Activated naive CD4-positive, alpha-beta T cell treated with anti-CD3 and anti-CD28 coated beads, Interleukin-2, amount 10 ng/mL, durations not matched to agents 7 days and 5 days (primary cell): ENCODE measurements at regions not wholly inside any gene's neighbourhood (a gene's known extent, or its start where the extent isn't known, plus 50 kb on each side); places are given as distances from the start of the nearest gene placed in this dataset.

Experiments
- CTCF ChIA-PET: fragments of 350-600 bp; sonication (Branson Sonifier 250); formaldehyde crosslinking; loops from one replicate; lab custom pipeline; 2021; ENCODE audit warnings: antibody characterized with exemption; lab: Charles Lee
- DNase-seq: peaks from one replicate; pipeline ENCODE4 v3.0.0-alpha.2; 2020
- H3K27ac Mint-ChIP-seq: one replicate; pipeline ENCODE4 v1.8.0; 2021; ENCODE audit warnings: mild to moderate bottlenecking, moderate library complexity, mixed read lengths
- H3K27me3 Mint-ChIP-seq: one replicate; pipeline ENCODE4 v1.8.0; 2021; ENCODE audit warnings: mild to moderate bottlenecking, mixed read lengths
- H3K36me3 Mint-ChIP-seq: one replicate; pipeline ENCODE4 v1.8.0; 2021; ENCODE audit warnings: mixed read lengths
- H3K4me1 Mint-ChIP-seq: one replicate; pipeline ENCODE4 v1.8.0; 2021; ENCODE audit warnings: mixed read lengths
- H3K4me3 Mint-ChIP-seq: one replicate; pipeline ENCODE4 v1.8.0; 2021; ENCODE audit warnings: mild to moderate bottlenecking, moderate library complexity, mixed read lengths
- H3K9me3 Mint-ChIP-seq: one replicate; pipeline ENCODE4 v1.8.0; 2021; ENCODE audit warnings: mixed read lengths

DNA sequence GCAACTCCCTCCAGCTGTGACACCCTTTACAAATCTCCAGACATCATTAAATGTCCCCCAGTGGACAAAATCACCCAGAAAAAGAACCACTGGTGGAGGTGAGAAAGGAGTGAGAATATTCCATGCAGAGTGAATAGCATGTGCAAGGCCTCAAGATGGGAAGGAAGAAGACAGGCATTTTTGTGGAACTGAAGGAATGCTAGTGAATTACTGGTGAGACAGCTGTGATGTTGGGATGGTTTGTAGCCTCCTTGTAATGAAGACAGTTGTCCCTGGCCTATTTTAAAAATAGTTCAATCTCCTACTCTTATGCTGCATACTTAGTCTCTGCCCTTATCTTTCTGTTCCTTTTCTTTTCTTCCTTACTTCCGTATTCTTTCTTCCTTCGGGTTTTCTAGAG, 124.9 kb upstream of the RPS23 start:
- H3K9me3 Mint-ChIP-seq = peaks cover 7% of the 10 kb centered on the region
- no peak for DNase-seq
- CTCF ChIA-PET = no interaction called here
- H3K27me3 Mint-ChIP-seq = no peaks in the 10 kb centered on the region
- H3K36me3 Mint-ChIP-seq = no peaks in the 10 kb centered on the region
- H3K27ac Mint-ChIP-seq = no peak overlapping the region
- no peaks in the 10 kb centered on the region for H3K4me1 Mint-ChIP-seq
- H3K4me3 Mint-ChIP-seq = no peak overlapping the region

DNA sequence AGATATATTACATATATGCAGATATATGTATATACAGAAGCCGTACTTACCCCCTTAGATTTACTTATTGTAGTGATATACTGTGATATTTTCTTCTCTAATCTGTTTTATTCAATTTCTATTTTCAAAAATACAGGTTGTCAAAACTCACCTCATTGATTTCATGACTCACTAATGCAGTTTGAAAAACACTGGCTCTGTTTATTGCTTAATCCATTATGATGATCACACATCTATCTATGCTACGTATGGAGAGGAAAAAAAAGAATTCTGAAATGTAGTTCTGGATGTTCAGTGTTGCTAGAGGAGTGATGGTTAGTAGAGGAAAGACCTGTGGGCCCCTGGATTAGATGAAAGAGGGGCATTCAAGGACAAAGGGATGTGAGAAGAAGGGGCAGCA, 121.0 kb upstream of the RPS23 start:
- H3K4me3 Mint-ChIP-seq = no peak overlapping the region
- no peaks in the 10 kb centered on the region for H3K36me3 Mint-ChIP-seq
- peaks cover 3% of the 10 kb centered on the region for H3K9me3 Mint-ChIP-seq
- no peaks in the 10 kb centered on the region for H3K4me1 Mint-ChIP-seq
- H3K27ac Mint-ChIP-seq = no peak overlapping the region
- CTCF ChIA-PET = no interaction called here
- peaks cover under 1% of the 10 kb centered on the region for H3K27me3 Mint-ChIP-seq
- no peak for DNase-seq

DNA sequence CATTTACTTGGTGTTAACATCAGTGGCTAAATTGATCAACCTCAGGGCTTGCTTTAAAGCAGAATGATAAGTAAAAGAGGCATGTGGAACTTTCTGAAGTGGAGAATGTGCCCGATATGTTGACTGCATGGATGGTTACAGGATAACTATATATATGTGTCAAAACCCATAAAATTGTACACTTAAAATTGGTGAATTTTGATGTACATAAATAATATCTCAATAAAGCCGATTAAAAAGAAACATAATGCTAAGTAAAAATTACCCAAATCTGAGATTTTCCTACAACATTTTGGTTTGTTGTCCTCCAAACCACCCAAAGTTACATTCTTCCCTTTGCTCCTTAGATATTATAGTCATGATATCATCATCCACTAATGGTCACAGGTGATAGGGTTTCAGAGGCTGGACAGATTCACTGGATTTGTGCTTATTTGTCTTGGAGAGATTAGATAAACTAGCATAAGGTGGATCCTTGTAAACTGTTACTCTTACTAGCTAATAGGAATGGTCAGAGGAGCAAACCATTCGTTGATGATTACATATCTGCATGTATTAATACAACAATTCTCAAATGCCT, 119.7 kb upstream of the RPS23 start:
- H3K27me3 Mint-ChIP-seq = peaks cover 4% of the 10 kb centered on the region
- H3K9me3 Mint-ChIP-seq = peaks cover 3% of the 10 kb centered on the region
- CTCF ChIA-PET = no interaction called here
- H3K36me3 Mint-ChIP-seq = no peaks in the 10 kb centered on the region
- H3K27ac Mint-ChIP-seq = no peak overlapping the region
- no peak for DNase-seq
- H3K4me1 Mint-ChIP-seq = no peaks in the 10 kb centered on the region
- no peak overlapping the region for H3K4me3 Mint-ChIP-seq

DNA sequence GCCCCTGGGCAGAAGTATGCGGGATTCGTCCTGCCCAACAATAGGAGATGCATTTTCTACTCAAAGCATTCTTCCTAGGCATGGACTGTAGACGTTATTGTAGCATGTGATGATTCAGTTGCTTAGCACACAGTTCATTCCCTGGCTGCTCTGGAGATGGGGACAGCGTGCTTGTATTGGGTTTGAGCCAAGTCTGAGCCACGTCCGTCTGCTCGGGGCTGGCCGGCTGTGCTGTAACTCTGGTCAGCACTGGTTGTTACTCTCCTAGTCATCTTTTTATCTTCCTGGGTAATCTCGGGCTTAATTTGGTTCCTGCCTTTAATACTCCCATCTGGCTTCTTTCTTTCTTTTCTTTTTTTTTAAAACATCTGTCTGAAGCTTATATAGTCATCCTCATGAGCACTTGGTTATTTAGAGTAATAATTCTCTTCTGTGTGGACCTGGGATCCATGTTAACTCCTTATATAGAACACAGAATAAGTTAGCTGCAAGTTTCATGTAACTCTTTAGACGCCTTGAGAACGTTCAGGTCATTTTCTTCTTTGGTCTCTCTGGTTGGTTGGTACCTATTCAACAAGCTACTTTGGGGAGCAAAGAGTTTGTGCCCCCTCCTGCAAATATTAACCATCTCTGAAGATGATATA, 118.8 kb upstream of the RPS23 start:
- CTCF ChIA-PET = no interaction called here

DNA sequence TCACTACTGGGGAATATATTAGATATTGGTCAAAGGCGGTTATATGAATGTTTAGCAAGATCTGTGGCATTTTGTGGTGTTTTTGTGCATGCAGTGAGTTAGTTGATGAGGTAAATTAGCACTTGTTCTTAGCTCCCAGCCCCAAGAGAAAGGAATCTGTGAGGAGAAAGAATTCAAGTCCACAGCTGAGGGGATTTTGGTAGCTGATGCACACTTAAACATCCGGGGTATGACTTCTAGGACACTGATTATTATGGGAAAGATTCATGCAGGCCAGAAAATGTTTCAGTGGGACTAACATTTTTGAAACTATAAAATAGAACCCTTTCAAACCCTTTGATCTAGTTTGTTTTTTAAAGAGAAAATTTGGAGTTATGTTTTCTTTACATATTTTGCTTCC, 118.2 kb upstream of the RPS23 start:
- Mint-ChIP-seq H3K27me3 (peaks cover 9% of the 10 kb centered on the region), H3K9me3 (no peaks in the 10 kb centered on the region), H3K4me1 (no peaks in the 10 kb centered on the region), H3K4me3 (no peak overlapping the region), H3K27ac (no peak overlapping the region), H3K36me3 (no peaks in the 10 kb centered on the region)
- DNase-seq = no peak
- CTCF ChIA-PET = no interaction called here

More for the DNA sequence above, 118.8 kb upstream of the RPS23 start:
- Mint-ChIP-seq H3K4me3 (no peak overlapping the region), H3K27me3 (peaks cover 9% of the 10 kb centered on the region), H3K27ac (no peak overlapping the region), H3K9me3 (no peaks in the 10 kb centered on the region), H3K36me3 (no peaks in the 10 kb centered on the region), H3K4me1 (no peaks in the 10 kb centered on the region)
- no peak for DNase-seq

DNA sequence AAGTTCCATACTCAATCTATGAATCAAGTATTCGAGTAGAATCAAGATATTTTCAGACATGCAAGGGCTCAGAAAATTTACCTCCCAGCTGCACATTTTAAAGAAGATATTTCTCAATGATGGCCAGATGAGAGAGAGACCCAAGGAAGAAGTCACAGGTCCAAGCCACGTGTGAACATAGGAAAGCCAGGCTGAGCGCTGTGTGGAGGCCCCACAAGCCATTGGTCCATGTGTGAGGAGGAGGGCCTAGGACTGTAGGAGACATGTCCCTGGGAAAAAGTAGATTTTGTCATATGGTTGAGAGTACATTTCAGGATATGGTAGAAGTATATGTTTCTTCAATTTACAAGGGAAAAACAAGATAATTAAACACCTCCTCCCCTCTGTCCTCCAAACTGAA, 115.8 kb upstream of the RPS23 start:
- DNase-seq = no peak
- Mint-ChIP-seq H3K27ac (no peak overlapping the region), H3K4me1 (peaks cover 7% of the 10 kb centered on the region), H3K27me3 (peaks cover 9% of the 10 kb centered on the region), H3K4me3 (no peak overlapping the region), H3K36me3 (no peaks in the 10 kb centered on the region), H3K9me3 (no peaks in the 10 kb centered on the region)
- CTCF ChIA-PET = no interaction called here

DNA sequence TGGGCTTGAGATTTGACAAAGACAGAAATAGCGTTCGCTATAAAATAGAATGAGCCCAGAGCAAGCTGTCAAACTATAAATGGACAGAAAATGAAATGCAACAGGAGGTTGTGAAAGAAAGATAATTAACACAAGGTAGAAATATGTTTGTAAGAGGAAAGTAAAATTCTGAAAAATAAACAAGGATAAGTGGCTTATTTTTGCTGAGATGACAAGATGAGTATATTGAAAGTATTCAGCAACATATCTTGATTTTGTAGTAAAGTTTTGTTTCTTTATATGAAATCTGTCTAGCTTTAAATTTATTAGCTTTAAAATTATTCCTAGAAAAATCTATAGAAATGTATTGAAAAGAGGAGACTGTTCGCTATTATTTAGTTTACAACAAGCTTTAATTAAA, 111.9 kb upstream of the RPS23 start:
- H3K4me1 Mint-ChIP-seq = peaks cover 10% of the 10 kb centered on the region
- CTCF ChIA-PET = no interaction called here
- H3K36me3 Mint-ChIP-seq = no peaks in the 10 kb centered on the region
- no peaks in the 10 kb centered on the region for H3K9me3 Mint-ChIP-seq
- H3K27me3 Mint-ChIP-seq = peaks cover 13% of the 10 kb centered on the region
- no peak overlapping the region for H3K27ac Mint-ChIP-seq
- DNase-seq = no peak
- no peak overlapping the region for H3K4me3 Mint-ChIP-seq

DNA sequence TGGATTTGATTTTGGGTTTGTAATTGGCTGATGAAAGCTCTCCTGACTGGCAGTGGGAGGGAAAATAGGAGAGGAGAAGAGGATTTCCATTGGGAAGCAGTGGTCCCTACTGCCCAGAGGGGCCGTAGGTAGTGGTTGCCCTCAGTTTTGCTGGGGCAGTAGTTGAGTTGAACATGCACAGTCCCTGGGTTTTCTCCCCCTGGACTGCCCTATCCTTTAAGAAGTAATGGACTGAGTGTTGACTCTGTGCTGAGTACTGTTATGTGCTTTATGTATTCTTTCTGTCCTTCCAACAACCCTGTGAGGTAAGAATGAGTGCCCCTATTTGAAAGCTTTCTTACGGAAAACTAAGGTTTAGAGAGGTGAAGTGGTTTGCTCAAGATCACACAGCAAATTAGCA, 111.2 kb upstream of the RPS23 start:
- Mint-ChIP-seq H3K9me3 (no peaks in the 10 kb centered on the region), H3K36me3 (no peaks in the 10 kb centered on the region), H3K27me3 (peaks cover 13% of the 10 kb centered on the region), H3K4me3 (no peak overlapping the region), H3K27ac (no peak overlapping the region), H3K4me1 (peaks cover 10% of the 10 kb centered on the region)
- no peak for DNase-seq
- CTCF ChIA-PET = interaction anchor here (0.6 kb wide), 1 partner anchor 1083 kb away, joined by 3 read pairs; no protein-coding TSS in a partner anchor

DNA sequence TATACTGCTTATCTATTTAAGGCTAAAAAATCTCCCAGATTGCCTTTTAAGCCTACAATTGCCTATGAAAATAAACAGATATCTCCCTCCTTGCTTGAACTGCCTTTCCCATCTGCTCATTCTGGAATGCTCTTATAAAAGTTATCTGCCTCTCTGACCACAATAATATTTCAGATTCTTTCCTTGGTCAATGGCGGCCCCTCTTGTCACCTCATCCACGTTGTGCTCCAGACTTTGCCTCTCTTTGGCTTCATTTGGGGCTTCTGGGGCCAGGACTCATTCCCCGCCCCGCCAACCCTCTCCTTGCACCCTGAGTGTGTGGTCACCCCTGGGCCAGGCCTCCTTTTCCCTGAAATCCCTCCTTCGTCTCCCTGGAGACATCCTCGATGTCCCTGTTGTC, 110.0 kb upstream of the RPS23 start:
- peaks cover 10% of the 10 kb centered on the region for H3K4me1 Mint-ChIP-seq
- CTCF ChIA-PET = no interaction called here
- no peak for DNase-seq
- H3K4me3 Mint-ChIP-seq = no peak overlapping the region
- no peak overlapping the region for H3K27ac Mint-ChIP-seq
- H3K27me3 Mint-ChIP-seq = peaks cover 12% of the 10 kb centered on the region
- no peaks in the 10 kb centered on the region for H3K36me3 Mint-ChIP-seq
- H3K9me3 Mint-ChIP-seq = no peaks in the 10 kb centered on the region

DNA sequence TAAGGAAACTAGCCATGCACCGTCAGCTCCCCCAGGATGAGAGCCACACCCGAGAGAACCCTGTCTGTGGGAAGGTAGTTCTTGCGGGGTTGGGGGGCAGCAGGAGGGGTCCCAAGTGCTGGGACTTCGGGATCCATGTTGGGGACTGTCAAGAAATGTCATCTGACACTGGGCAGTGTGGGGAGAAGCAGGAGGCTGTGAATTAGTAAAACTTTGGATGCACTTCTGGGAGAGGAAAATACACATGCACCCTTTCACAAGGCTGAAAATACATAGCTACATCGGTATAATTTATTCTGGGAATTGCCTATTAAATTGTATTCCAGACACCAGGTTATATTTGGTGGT, 109.6 kb upstream of the RPS23 start:
- CTCF ChIA-PET = no interaction called here
- H3K4me1 Mint-ChIP-seq = peaks cover 10% of the 10 kb centered on the region
- peaks cover 14% of the 10 kb centered on the region for H3K27me3 Mint-ChIP-seq
- no peak overlapping the region for H3K4me3 Mint-ChIP-seq
- no peaks in the 10 kb centered on the region for H3K36me3 Mint-ChIP-seq
- no peaks in the 10 kb centered on the region for H3K9me3 Mint-ChIP-seq
- DNase-seq = no peak
- H3K27ac Mint-ChIP-seq = no peak overlapping the region

DNA sequence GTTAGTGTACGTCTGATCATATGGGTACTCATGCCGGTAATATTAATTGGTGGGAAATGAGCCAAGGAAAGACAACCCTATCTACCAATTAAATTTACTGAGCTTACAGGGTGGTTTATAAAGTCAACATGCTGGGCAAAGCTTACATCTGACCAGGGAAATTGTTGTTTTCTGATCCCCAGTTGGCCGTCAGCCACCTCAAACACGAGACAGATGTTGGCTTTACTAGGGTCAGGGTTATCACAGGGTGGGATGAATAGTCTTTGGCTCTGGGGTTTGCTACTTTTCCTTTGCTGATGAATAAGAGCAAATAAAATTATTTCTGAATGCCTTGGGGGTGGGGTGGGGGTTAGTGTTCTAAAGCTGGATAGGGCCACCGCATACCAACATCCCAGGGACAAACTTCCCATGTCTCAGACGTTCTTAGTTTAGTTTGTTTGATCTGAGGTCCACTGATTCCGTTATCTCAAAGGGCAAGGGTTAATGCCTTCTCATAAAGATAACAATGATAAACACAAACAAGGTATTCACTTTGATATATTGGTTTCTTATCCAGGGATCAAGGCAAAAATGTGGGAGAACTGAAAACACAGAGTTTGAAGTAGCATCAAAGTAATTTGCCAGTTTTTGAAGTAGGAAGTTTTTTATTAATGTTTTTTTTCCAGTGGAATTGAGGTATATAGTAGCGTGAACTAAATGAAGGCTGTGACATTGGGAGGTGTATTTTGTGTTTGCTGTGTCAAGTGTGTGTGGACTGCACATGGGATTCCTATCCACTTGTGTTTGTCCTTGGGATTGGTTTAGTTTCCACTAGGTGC, 109.1 kb upstream of the RPS23 start:
- Mint-ChIP-seq H3K36me3 (no peaks in the 10 kb centered on the region), H3K4me1 (peaks cover 10% of the 10 kb centered on the region), H3K9me3 (no peaks in the 10 kb centered on the region), H3K4me3 (no peak overlapping the region), H3K27me3 (peaks cover 9% of the 10 kb centered on the region), H3K27ac (no peak overlapping the region)
- CTCF ChIA-PET = no interaction called here
- DNase-seq = no peak

DNA sequence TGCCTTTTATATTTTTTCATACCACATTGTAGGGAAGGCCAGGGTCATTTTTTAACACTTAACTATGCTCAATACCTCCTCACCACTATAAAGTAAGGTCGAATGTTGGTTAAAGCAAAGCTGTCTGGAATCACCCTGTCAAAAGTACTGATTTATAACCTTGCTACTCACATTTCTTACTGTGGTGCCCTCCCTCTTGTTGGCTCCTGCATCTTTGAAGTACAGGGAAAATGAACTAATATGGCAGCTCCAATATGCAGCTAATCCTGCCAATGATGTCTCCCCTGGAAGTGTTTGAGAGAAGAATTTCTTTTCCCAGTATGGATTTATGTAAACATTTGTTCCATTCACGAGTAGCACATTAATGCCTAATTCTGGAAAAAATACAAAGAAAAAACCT, 108.4 kb upstream of the RPS23 start:
- CTCF ChIA-PET = no interaction called here
- DNase-seq = no peak
- no peaks in the 10 kb centered on the region for H3K36me3 Mint-ChIP-seq
- H3K27me3 Mint-ChIP-seq = peaks cover 9% of the 10 kb centered on the region
- H3K9me3 Mint-ChIP-seq = no peaks in the 10 kb centered on the region
- H3K4me3 Mint-ChIP-seq = no peak overlapping the region
- no peak overlapping the region for H3K27ac Mint-ChIP-seq
- peaks cover 10% of the 10 kb centered on the region for H3K4me1 Mint-ChIP-seq

DNA sequence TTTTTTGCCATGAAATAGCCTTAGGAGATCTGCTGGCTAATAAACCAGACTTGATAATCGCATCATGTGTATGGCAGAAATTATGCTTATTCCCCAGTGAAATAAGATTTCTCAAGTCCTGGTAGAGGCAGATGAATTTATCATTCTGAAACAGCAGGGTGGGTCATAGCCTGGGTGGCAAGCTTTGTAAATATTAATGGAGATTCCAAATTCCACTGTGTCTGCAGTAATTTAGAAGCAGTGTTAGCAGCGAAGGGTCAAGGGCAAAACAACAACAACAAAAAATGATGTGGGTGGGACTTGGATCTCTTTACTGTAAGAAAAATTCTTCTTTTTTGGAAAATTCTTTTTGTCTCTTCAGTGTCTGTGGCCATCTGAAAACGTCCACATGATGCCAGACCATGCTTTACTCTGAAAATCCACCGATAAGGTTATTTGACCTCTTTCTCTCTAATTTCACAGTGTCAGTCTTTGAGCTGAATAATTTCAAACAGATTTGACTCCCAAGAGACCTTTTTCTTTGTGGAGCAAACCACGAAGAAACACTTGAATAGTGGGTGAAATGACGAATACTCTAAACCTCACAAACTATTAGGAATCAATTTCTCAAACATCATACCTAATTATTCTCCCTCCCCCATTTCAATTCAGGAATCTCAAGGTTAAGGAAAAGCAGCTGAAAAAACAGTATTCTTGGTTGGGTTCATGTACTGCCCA, 106.0 kb upstream of the RPS23 start:
- Mint-ChIP-seq H3K4me1 (peaks cover 5% of the 10 kb centered on the region), H3K9me3 (peaks cover 4% of the 10 kb centered on the region), H3K27ac (no peak overlapping the region), H3K27me3 (peaks cover 9% of the 10 kb centered on the region), H3K36me3 (no peaks in the 10 kb centered on the region), H3K4me3 (no peak overlapping the region)
- CTCF ChIA-PET = no interaction called here
- DNase-seq = no peak

DNA sequence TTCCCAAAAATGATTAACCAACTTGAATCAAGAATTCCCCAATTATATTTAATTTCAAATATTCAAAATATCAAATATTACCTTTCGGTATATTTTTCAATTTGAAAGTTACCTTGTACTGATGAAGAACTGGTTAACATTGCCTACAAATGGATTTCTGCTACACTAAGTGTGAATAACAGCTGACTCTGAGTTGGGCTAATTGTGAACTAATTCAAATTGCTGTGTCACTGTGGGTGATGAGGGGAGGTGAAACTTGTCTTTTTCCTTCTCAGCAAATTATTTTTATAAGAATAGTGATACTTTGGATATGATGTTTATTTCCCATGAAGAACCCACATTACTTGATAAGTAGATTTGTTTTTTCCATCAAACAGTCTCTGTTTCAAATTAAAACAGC, 103.4 kb upstream of the RPS23 start:
- H3K27ac Mint-ChIP-seq = no peak overlapping the region
- H3K27me3 Mint-ChIP-seq = peaks cover 9% of the 10 kb centered on the region
- no peak overlapping the region for H3K4me3 Mint-ChIP-seq
- no peaks in the 10 kb centered on the region for H3K4me1 Mint-ChIP-seq
- no peaks in the 10 kb centered on the region for H3K36me3 Mint-ChIP-seq
- CTCF ChIA-PET = no interaction called here
- no peak for DNase-seq
- peaks cover 6% of the 10 kb centered on the region for H3K9me3 Mint-ChIP-seq
